Thyroid gland (tissue), 4 donors: ENCODE measurements at regions not wholly inside any gene's neighbourhood (a gene's known extent, or its start where the extent isn't known, plus 50 kb on each side); places are given as distances from the start of the nearest gene placed in this dataset.

Experiments used
- CTCF ChIP-seq, 6 experiments: fragments of 200-600 bp in 3 of 6; fragments of 450-650 bp in 3 of 6; sonication (generic) in 3 of 6; IDR thresholded peaks; one replicate each; pipeline ENCODE4 v1.5.1; 2016 to 2019; ENCODE audit warnings: antibody characterized with exemption in 6 of 6, mild to moderate bottlenecking in 2 of 6, inconsistent platforms in 1 of 6, moderate library complexity in 1 of 6
- POLR2A ChIP-seq, 2 donors: fragments of 450-650 bp; IDR thresholded peaks; one replicate each; pipeline ENCODE4 v1.6.1; 2017; ENCODE audit warnings: antibody characterized with exemption in 2 of 2, mild to moderate bottlenecking in 2 of 2, moderate library complexity in 1 of 2

- no peak for TF ChIP-seq CTCF (IDR thresholded peaks at IDR 0.05)
- no peak for TF ChIP-seq POLR2A (IDR thresholded peaks at IDR 0.05)
These were observed 293.7 kb upstream of the SULF2 start for GRCh38 chr20:48079028-48079427.
